ENCODE measurements at regions not wholly inside any gene's neighbourhood (a gene's known extent, or its start where the extent isn't known, plus 50 kb on each side); places are given as distances from the start of the nearest gene placed in this dataset.

DNA sequence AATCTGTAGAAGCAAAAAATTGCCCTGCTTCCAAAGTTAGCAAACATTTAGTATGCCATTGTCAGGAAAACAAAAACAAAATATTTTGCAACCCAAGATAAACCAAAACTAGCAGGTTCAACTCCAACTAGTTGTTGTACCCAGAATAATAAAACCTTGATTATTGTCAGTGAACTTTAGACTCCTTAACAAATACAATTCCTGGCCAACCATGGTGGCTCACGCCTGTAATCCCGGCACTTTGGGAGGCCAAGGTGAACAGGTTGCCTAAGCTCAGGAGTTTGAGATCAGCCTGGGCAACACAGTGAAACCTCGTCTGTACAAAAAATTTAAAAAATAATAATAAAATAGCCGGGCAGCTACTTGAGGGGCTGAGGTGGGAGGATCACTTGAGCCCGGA is 53.6 kb upstream of the EPCAM start:
- no peak for DNase-seq (ENCODE audit: low read depth in 4 of 4, low spot score in 3 of 4)

DNA sequence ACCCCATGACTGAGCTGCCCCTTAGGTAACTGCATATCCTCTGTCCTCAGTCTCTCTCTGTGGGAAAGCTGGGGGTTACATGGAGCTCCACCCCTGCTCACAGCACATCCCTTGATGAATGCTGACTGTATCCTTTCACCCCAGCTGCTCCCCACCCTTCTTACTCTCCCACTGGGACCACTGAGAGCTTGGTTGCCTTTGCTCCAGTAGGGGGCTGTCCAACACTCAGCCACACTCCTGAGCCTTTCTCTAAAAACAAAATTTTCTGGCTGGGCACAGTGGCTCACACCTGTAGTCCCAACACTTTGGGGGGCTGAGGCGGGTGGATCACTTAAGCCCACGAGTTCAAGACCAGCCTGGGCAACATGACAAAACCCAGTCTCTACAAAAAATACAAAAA is 55.4 kb upstream of the EPCAM start:
- no peak for DNase-seq (ENCODE audit: low read depth in 4 of 4, low spot score in 3 of 4)

DNA sequence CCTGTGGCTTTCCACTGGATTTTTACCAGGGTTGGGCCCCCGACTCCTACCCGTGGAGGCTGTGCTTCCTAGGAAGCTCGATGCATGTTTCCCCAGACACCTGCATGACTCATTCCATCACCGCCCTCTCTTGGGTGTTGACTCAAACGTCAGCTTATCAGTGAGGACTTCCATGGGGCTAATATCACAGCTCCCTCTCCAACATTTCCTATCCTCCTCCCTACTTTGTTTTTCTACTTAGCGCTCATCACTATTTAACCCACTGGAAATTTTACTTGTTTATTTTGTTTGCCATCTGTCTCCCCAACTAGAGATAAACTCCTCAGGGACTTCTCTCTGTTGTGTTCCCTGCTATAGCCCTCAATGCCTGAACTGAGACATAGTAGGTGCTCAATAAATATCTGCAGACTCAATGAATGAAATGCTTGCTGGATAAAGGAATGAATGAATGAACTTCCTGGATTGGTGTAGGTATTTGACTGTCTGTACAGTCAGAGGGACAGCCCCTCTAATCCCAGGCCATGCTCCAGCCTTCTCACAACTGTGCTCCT is 55.9 kb upstream of the EPCAM start:
- DNase-seq (ENCODE audit: low read depth in 4 of 4, low spot score in 3 of 4): no peak

DNA sequence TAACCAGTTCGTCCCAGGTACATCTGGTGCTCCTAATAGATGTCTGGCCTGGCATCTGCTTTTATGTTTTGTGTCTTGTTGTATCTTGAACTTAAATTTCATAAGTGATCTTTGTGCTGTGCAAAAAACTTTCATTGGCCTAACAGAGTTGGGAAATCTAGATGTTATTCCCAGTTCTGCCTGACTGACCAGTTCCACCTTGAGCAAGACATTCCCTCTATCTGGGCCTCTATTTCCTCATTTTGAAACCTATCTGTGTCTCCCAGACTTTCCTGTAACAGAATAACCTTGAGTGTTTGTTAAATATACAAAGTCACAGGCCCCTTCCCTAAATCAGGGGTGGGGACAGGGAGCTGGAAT is 56.6 kb upstream of the EPCAM start:
- no peak for DNase-seq (ENCODE audit: low read depth in 4 of 4, low spot score in 3 of 4)

DNA sequence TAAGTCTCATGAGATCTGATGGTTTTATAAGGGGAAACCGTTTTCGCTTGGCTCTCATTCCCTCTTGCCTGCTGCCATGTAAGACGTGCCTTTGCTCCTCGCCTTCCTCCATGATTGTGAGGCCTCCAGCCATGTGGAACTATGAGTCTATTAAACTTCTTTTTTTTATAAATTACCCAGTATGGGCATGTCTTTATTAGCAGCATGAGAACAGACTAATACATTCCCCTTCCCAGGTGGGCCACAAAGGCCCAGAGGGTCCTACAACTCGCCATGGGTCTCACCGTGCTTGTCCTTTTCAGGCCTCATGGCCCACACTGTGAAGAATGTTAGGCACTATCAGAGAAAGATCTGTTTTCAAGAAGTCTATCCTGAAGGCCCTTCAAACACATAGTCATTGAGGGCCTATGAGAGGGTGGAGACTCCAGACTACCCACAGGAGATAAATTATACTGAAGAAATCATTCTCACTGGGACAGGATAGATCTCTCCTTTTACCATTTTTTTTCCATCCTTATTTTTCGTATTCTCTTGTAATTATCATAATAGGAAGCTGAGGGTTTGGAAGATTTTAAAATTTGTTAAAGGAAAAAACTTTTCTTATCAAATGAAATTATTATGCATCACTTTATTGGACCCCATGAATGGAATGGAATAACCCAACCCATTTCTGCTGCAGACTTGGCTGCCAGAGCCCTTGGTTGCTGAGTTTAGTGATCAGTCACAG is 57.2 kb upstream of the EPCAM start:
- no peak for DNase-seq (ENCODE audit: low read depth in 4 of 4, low spot score in 3 of 4)

DNA sequence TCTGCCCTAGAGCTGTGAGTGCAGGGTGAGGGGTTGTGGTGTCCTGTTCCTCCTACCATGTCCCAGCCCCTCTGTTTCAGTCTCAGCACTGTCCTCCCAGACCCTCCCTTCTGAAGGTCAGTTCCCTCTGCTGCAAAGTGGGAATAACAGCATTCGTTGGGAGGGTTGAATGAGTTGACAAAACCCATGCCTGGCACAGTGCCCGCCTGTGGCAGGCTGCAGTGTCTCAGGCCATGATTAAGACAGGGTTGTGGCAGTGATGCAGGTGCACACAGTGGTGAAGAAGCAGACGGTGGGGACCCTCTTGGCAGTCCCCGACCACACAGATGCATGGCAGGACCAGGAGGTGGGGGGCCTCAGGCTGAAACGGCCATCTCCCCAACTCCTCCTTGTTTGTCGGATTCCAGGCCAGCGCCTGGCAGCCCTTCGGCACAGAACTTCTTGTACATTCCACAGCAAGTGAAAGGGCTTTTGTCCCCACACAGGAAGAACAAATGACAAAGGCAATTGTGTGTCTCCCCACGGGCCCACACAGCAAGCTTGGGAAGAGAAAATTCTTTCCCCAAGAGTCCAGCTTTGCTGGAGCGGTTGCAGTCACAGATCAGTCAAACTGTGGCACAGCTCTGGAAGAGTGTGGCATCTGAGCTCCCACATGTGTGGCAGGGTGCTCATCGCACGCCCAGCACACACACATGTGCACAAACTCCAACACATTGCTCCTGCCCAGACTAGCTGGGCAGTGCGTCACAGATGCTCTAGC is 58.1 kb upstream of the EPCAM start:
- DNase-seq (ENCODE audit: low read depth in 4 of 4, low spot score in 3 of 4): no peak

DNA sequence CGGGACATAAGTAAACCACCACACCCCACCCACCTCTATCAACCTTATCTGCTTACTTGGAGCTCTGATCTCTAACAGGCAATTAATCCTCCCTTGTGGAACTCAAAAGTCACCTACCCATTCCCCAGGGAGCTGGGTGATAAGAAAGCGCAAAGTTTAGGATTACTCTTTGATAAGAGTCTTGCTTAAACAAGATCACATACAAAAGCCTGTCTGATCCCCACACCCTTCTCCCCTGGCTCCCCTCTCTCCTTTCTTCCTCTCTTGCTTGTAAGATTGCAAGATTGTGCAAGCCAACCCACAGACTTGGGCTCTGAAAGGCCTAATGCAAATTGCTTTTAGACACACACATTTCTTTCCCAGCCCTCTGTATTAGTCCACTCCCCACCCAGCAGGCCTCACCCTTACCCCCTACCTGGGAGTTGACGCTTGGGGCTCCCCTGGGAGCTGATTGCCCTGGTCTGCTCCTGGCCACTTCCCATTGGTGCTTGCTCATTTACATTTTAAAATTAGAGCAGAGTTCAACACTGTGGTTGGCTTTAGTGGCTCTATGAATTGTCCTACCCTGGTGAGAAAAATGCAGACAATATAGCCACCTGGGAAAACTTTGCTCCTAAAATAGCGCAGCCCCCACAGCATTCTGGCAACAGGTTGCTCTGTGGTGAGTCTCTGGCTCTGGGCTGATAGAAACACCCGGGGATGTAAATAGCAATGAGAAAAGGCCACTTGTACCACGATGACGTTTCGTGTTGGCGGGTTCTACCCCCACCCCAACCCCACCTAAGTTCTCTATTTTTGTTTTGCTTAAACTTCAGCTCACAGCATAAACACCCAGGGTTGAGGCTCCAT is 58.9 kb upstream of the EPCAM start:
- no peak for DNase-seq (ENCODE audit: low read depth in 4 of 4, low spot score in 3 of 4)

DNA sequence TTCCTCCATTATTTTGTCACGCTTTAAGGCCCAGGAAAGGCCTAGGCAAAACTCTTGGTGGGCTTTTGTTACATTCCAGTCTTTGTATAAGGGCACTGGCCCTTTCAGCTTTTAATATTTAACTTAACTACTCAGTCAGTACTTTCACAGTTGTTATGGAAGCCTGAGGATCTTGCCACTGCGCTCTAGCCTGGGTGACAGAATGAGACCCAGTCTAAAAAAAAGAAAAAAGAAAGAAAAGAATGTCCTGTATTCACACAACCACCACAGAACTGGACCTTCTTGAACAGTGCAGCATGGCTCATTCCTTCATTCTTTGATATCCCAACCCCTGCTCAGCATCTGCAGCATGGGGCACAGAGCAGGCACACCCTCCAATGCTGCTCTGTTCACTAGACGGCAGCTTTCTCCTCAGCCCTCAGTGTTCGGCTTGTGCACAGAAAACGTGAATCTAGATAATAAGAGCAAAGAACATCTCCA is 59.6 kb upstream of the EPCAM start:
- no peak for DNase-seq (ENCODE audit: low read depth in 4 of 4, low spot score in 3 of 4)

DNA sequence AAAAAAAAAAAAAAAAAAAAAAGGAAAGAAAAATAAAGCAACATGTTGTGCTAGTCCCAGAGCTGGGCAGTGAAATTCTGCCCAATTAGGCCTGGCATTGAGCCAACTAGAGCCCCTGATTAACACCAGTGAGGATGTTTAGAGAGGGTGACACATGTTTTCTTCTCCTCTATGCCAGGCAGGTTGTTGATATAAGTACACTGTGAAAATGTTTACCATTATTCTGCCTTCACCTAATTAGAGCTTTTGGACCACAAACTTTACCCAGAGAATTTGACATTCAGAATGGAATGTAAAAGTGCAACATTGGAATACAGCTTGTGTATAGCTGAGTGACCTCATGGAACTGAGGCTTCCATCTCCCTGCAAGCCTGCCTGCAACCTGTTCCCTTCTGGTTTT is 62.0 kb upstream of the EPCAM start:
- no peak for DNase-seq (ENCODE audit: low read depth in 4 of 4, low spot score in 3 of 4)

DNA sequence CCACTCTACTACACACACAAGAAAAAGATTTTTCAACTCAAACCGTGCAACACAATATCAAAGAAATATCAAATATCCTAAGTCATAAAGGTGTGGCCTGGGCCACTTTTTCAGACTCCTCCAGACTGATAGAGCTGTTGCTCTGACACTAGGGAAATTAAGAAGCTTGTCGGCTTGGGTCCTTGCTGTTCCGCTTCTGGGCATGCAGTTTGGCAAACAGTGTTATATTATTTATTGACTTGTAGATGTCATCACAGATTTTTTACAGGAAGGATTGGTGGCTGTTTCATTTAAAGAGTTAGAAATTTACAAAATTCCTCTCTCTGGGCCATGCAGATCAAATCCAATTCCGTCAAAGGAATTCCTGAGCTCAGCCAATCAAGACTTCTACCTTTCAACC is 64.5 kb upstream of the EPCAM start:
- DNase-seq (ENCODE audit: low read depth in 4 of 4, low spot score in 3 of 4): no peak

DNA sequence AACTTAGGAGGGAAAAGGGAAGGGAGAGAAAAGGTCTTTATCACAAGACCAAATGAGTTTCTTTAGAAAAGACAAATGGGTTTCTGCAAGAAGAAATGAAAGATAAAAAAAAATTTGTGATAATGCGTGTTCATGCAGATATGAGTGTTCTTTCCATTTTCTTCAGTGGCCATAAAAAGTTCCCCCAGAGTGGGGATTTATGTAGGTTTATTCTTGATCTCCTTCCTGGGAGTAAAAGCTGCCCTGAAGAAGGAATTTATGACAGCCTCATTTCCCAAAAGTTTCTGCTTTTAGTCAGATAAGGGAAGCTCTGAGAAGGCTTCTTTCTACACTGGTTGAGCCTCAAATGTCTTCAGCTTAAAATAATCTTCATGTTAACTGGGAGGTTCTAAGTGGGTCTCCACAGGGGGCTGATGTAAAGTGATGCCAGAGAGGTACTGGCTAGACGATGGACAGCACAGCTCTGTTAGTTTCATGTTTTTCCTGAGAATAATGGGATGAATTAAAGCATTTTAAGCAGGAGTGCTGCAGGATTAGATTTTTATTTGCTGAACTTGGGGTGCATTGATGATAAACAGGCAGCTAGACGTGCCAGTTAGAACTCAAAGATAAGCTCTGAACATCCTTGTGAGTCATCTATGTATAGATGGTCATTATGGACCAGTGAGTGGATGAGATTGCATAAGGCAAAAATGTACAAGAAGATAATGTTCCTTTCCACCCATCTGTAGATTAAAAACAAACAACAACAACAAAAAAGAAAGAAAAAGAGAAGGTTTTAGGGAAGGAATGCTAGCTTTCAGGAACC is 65.6 kb upstream of the EPCAM start:
- no peak for DNase-seq (ENCODE audit: low read depth in 4 of 4, low spot score in 3 of 4)

DNA sequence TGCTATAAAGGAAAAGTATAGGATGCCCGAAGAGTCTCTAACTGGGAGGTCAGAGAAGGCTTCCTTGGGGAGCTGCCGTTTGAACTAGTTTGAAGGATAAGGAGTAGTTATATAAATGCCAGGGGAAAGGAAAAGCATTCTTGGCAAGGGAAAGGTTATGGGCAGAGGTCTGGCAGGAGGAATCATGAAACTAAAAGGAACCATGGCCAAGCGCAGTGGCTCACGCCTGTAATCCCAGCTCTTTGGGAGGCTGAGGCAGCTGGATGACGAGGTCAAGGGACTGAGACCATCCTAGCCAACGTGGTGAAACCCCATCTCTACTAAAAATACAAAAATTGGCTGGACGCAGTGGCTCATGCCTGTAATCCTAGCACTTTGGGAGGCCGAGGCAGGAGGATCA is 66.8 kb upstream of the EPCAM start:
- no peak for DNase-seq (ENCODE audit: low read depth in 4 of 4, low spot score in 3 of 4)

DNA sequence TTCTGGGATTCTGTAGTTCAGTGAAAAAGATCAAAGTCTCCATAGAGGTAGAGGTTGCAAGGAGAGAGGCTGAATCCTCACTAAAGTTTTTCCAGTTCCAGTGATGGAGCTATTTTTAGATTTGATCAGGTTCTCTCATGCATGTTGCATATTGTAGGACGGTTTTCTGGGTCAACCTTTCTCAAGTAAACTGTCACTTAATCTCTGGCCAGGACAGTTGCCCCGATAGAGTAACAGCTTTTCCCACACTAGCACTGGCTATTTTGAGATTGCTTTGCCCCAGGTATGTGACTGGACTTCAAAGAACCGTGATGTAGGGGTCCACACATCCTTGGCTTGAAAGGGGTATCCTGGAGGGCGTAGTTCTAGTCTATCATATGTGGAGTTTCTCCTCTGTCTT is 67.4 kb upstream of the EPCAM start:
- no peak for DNase-seq (ENCODE audit: low read depth in 4 of 4, low spot score in 3 of 4)

DNA sequence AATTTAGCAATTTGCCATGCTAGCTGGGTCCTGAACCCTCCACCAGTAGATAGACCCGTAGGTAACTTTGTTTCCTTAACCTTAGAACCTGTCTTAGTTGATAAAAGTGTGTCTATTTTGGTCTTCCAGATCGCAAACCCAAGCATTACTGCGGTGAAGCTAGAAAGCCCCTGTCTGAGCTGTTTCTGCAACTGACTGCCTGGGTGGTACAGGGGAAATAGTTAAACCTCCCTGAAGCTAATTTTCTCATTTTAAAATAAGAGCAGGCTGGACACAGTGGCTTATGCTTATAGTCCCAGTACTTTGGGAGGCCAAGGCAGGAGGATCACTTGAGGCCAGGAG is 67.9 kb upstream of the EPCAM start:
- no peak for DNase-seq (ENCODE audit: low read depth in 4 of 4, low spot score in 3 of 4)

DNA sequence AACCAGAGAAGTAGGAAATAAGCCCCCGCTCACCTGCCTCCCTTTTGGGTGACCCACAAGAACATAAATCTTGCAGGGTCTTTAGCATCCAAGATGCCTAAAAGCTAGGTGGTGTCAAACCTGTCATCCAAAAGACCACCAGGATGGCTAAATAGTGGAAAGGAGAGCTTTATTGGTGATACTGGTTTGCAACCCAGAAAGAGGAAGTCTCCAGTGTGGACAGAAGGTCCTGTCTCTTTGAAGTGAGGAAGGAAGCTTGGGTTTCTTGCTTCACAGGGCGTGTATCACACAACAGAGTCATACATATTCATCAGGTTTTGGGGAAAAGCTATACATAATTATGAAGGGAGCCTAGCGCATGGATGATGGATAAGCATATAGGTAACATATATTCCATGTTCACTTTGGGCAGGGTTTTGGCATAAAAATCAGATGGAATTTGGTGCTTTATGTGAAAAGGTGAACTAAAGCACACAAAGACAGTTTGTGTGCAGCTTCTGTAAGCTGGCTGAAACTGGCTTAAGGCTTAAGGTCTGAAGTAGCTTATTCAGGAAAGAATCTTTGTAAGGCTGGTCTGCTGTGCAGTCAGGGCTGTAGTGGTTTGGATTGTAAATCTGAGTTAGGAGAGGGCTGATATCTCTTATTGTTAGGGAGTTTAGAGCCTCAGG is 68.4 kb upstream of the EPCAM start:
- no peak for DNase-seq (ENCODE audit: low read depth in 4 of 4, low spot score in 3 of 4)

DNA sequence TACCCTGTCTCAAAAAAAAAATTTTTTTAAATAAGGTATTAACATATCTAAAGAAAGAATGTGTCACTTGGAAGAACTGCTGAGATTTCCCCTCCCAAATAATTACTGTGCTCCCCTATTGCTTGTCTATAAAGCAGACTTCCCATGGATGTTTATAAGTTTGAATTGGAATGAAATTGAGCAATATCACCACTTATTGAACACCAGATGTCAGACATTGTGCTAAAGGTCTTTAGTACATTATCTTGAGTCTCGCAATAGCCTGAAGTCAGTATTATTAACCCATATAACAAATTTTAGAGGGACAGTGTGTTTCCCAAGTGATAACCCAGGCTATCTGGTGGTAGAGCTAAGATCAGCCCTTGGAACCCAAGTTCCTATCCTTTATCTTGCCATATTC is 69.0 kb upstream of the EPCAM start:
- no peak for DNase-seq (ENCODE audit: low read depth in 4 of 4, low spot score in 3 of 4)

DNA sequence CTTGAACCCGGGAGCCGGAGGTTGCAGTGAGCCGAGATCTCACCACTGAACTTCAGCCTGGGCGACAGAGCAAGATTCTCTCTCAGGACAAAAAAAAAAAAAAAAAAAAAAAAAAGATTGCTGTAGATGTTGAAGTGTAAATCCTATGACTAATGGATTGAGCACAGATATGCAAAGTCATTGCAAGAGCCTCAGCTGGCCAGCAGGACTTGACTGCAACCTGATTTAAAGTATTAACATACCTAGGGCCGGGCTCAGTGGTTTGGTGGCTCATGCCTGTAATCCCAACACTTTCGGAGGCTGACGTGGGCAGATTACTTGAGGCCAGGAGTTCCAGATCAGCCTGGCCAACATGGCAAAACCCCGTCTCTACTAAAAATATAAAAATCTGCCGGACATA is 69.6 kb upstream of the EPCAM start:
- DNase-seq (ENCODE audit: low read depth in 4 of 4, low spot score in 3 of 4): no peak

DNA sequence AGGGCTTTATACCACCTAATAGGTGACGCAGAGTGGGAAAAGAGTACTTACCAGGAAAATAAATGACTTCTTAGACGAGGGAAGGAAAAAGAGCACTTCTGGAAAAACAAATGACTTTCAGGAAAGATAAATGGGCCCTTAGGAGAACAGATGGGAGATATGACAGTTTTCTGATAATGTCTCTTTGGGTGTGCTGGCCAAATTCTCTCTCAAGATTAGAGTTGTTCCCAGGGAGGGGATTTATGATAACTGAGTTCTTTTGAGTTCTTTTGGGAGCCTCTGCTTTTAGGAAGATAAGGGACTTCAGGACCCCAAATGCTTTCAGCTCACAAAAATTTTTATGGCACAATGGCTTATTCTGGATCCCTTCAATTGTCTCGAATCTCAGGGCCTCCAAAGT is 70.3 kb upstream of the EPCAM start:
- DNase-seq (ENCODE audit: low read depth in 4 of 4, low spot score in 3 of 4): no peak

DNA sequence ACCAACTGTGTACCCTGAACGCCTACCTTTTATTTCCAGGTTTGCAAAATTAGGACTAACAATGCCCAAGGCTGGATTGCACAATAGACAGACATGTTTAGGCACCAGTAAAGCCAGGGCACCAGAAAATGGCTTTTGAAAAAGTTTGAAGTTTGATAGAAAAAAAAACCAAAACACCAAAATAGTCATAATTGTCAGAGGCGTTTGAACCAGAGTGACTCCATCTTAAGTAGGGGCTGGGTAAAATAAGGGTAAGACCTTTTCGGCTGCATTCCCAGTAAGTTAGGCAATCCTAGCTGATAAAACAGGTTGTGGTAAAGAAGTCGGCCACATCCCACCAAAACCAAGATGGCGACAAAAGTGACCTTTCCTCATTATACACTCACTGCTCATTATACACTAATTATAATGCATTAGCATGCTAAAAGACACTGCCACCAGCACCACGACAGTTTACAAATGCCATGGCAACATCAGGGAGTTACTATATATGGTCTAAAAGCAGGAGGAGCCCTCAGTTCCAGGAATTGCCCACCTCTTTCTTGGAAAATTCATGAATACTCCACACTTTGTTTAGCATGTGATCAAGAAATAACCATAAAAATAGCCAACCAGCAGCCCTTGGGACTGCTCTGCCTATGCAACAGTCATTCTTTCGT is 71.2 kb upstream of the EPCAM start:
- no peak for DNase-seq (ENCODE audit: low read depth in 4 of 4, low spot score in 3 of 4)

All from left renal pelvis (tissue), 4 donors.